GM23338 (cell line): ENCODE measurements at regions not wholly inside any gene's neighbourhood (a gene's known extent, or its start where the extent isn't known, plus 50 kb on each side); places are given as distances from the start of the nearest gene placed in this dataset.

Source experiments
- CREB1 ChIP-seq: fragments of 250-450 bp; sonication (Bioruptor Pico); IDR thresholded peaks from 2 replicates; pipeline ENCODE4 v1.5.0; 2020; ENCODE audit warnings: low read depth, mild to moderate bottlenecking, moderate library complexity
- TF ChIP-seq, protein P1 (sequence below), 2 experiments: fragments of 200-600 bp in 1 of 2; sonication (generic) in 1 of 2; conservative IDR thresholded peaks; 2 replicates each; pipeline versions ENCODE4 v1.5.1 to v1.6.1; 2016 to 2017; ENCODE audit warnings: antibody characterized with exemption in 2 of 2, low read depth in 2 of 2, mild to moderate bottlenecking in 2 of 2, moderate library complexity in 1 of 2

DNA sequence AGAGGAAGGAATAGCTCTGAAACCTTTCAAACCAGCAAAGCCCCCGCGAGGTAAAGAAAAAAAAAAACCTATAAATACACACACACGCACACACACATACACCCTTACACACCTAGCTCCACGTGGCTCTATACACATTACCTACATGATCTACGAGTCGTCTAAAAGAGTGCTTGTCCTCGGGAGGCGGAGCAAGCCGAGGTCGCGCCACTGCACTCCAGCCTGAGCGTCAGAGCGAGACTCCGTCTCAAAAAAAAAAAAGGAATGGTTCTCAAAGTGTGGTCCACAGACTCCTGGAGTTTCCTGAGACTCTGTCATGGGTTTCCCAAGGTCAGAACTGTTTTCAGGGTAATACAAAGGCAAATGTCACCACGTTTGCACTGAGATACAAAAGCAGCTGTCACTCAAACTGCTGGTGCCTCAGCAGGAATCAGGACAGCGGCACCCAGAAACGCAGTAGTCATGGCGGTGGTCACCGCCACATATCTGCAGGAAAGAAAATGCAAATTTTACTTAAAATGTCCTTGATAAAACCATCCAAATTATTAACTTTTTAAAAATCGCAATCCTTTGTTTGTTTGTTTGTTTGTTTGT, 130.0 kb upstream of the GPC1 start:
- TF ChIP-seq, protein P1, sequence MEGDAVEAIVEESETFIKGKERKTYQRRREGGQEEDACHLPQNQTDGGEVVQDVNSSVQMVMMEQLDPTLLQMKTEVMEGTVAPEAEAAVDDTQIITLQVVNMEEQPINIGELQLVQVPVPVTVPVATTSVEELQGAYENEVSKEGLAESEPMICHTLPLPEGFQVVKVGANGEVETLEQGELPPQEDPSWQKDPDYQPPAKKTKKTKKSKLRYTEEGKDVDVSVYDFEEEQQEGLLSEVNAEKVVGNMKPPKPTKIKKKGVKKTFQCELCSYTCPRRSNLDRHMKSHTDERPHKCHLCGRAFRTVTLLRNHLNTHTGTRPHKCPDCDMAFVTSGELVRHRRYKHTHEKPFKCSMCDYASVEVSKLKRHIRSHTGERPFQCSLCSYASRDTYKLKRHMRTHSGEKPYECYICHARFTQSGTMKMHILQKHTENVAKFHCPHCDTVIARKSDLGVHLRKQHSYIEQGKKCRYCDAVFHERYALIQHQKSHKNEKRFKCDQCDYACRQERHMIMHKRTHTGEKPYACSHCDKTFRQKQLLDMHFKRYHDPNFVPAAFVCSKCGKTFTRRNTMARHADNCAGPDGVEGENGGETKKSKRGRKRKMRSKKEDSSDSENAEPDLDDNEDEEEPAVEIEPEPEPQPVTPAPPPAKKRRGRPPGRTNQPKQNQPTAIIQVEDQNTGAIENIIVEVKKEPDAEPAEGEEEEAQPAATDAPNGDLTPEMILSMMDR (conservative IDR thresholded peaks at IDR 0.05; ENCODE audit: low read depth in 2 of 2), result no peak
- no peak for TF ChIP-seq CREB1 (CRISPR knock-in tag)
